GM21825 (cell line): ENCODE measurements at regions not wholly inside any gene's neighbourhood (a gene's known extent, or its start where the extent isn't known, plus 50 kb on each side); places are given as distances from the start of the nearest gene placed in this dataset.
"Not testable (repeated sequence)": the region's sequence is repeated elsewhere in the genome, so short reads cannot be mapped to it uniquely, and the experiment has no call there.

Experiments
- ATAC-seq: cut with Tn5 transposase; IDR thresholded peaks from one replicate; pipeline ENCODE4 v1.9.1; 2021; ENCODE audit warnings: mild to moderate bottlenecking, moderate library complexity; ENCODE audit not compliant: unreplicated experiment

DNA sequence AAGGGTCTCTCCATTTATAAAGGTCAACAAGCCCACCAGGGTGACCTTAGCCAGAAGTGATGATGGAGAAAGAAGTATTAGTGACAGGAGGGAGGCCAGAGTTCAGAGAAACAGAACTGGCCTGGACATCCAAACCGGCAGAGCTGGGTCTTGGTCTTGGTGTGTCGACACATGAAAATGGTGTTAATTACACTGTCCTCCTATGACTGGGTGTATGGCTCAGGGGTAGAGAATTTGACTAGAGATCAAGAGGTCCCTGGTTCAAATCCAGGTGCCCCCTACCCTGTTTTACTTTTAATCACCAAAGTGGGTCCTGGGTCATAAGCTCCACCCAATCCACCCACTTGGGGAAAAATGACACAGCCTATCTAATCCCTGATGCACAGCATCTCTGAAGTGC, 110.6 kb upstream of the ZNF746 start:
- no peak for ATAC-seq

DNA sequence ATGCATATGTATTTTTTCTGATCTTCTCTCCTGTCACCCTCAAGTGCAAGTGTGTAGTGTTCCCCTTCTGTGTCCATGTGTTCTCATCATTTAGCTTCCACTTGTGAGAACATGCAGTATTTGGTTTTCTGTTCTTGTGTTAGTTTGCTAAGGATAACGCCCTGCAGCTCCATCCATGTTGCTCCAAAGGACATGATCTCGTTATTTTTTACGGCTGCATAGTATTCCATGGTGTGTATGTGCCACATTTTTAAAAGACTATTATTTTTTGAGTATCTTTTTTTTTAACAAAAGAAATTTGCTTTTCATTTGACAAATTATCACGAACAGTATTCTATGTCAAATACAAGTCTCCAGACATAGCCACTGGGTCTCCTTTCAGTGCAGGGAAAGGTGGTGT, 110.1 kb upstream of the ZNF746 start:
- no peak for ATAC-seq

- no peak for ATAC-seq
Observed at GRCh38 chr7:149606826-149607225, 109.2 kb upstream of the ZNF746 start.

DNA sequence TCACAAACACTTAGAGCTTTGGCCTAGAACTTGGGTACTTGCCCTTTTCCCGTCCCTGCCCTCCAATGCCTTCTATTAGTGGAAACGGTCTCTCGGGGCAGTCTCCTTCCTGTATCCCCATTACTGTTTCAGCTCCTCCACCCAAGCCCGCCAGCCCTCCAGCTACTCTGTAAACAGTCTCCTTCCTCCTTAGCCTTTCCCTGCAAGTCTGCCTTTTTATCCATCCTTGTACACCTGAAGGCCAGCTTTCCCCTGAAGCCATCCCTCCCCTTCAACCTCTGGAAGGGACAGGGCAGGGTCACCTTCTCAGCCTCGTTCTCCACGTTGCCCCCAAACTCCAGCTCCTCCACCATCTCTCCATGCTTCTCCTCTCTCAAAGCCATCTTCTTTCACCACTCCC, 108.1 kb upstream of the ZNF746 start:
- ATAC-seq = no peak

DNA sequence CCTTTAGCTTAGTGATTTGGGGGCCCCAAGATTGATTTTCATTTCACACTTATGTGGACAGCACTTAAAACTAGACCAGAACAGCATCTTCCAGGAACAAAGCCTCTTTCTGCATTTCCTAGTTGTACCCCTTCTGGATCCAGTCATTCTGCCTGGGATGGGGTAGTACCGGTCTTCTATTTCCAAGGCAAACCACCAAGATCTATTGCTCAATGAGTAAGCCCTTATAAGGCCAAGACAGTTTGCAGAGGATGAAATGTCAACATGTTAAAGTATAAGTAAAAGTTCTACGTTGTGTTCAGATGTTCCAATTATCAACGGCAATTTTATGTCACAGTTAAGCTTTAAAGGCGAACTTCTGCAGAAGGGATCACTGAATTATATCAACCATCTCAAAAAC, 106.9 kb upstream of the ZNF746 start:
- ATAC-seq = no peak

- ATAC-seq = peak; percentile 94
Observed at GRCh38 chr7:149600669-149601330, 103.2 kb upstream of the ZNF746 start.

GRCh38 chr7:149599636-149600206, 102.1 kb upstream of the ZNF746 start:
- ATAC-seq = no peak

DNA sequence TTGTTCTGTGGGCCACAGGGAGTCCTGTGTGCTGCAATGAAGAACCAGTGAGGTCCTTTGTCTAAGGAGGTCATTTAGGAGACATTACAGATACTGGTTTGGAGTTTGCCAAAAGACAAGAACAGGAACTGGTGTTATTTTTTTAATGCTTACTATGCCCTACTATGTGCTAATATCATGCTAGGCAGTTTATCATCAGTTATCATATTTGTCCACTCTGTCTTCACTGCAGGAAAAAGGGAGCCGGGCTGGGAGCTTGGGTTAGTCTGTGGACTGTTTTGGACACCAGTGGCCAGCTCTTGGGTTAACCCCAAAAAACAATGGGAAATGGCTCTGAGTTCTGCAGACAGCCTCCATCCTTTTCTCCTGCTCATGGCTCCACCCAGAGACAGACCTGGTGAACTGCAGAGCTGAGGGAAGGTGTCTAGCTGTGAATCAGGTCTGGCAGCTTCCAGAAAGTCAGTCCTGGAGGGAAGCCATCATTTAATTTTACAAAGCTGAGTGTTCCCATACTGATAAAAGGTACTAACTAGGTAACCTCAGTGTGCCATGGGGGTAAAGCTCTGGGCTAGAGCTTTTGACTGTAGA, 101.2 kb upstream of the ZNF746 start:
- ATAC-seq = peak; percentile 37

GRCh38 chr7:149597789-149598188, 100.2 kb upstream of the ZNF746 start:
- not testable (repeated sequence) for ATAC-seq

GRCh38 chr7:149595541-149595940, 97.9 kb upstream of the ZNF746 start:
- ATAC-seq = no peak

DNA sequence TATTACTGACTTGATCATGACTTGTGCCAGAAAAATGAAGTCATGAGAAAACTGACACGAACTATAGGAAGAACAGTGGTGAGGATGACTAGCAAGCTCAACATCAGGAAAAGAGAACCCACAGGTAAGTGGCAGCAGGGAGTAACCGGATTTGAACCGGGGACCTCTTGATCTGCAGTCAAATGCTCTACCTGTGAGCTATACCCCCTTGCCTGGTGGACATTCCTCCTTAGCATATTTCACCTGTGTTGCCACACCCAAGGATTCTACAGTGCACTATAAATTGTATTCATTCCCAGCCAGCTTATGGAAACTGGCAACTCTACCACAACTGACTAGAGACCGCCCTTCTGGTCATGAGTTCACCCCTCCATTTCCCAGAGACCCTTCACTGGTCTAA, 97.5 kb upstream of the ZNF746 start:
- ATAC-seq = no peak

DNA sequence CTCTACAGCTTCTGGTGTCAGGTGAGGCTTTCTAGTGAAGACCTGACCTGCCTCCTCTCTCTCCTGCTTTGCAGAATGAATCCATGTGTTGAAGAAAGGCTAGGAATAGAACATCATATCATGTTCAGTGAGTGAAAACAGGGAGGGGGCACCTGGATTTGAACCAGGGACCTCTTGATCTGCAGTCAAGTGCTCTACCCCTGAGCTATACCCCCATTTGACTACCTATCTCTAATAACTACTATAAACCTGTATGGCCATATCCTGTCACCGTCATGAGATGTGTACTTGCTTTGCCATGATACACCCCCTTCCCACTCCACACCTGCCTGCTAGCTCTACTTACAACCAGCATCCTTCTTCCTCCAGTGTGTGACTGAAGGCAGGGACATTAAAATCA, 91.3 kb upstream of the ZNF746 start:
- ATAC-seq = no peak

- ATAC-seq = no peak
Observed at GRCh38 chr7:149586646-149587645, 89.3 kb upstream of the ZNF746 start.

DNA sequence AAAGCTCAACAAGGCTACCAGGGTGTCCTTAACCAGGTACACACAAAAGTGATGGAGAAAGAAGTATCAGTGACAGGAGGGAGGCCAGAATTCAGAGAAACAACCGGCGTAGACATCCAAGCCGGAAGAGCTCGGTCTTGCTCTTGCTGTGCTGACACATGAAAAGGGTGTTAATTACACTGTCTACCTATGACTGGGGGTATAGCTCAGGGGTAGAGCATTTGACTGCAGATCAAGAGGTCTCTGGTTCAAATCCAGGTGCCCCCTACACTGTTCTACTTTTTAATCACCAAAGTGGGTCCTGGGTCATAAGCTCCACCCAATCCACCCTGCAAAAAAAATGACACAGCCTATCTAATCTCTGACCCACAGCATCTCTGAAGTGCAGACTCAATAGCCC, 86.9 kb upstream of the ZNF746 start:
- no peak for ATAC-seq

DNA sequence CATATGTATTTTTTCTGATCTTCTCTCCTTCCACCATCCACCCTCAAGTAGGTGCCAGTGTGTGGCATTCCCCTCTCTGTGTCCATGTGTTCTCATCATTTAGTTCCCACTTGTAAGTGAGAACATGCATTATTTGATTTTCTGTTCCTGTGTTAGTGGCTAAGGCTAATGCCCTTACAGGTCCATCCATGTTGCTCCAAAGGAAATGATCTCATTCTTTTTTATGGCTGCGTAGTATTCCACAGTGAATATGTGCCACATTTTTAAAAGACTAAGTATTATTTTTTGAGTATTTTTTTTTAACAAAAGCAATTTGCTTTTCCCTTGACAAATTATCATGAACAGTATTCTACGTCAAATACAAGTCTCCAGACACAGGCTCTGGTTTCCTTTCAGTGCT, 86.4 kb upstream of the ZNF746 start:
- ATAC-seq = no peak

DNA sequence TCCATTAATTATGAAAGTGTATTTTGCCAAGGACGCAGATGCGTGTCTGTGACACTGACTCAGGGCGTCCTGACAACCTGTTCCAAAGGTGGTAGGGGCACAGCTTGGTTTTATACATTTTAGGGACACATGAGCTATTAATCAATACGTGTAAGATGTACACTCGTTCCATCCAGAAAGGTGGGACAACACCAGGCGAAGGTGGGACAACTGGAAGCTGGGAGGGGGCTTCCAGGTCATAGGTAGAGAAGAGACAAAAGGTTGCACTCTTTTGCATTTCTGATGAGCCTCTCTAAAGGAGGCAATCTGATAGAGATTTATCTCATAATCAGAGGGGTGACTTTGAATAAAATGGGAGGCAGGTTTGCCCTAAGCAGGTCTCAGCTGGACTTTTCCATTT, 82.7 kb upstream of the ZNF746 start:
- no peak for ATAC-seq

- not testable (repeated sequence) for ATAC-seq
Observed at GRCh38 chr7:149579365-149579764, 81.8 kb upstream of the ZNF746 start.

DNA sequence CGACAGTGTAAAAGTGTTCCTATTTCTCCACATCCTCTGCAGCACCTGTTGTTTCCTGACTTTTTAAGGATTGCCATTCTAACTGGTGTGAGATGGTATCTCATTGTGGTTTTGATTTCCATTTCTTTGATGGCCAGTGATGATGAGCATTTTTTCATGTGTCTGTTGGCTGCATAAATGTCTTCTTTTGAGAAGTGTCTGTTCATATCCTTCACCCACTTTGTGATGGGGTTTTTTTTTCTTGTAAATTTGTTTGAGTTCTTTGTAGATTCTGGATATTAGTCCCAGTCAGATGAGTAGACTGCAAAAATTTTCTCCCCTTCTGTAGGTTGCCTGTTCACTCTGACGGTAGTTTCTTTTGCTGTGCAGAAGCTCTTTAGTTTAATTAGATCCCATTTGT, 76.8 kb upstream of the ZNF746 start:
- not testable (repeated sequence) for ATAC-seq

GRCh38 chr7:149573519-149573918, 75.9 kb upstream of the ZNF746 start:
- ATAC-seq = no peak

GRCh38 chr7:149572920-149573319, 75.3 kb upstream of the ZNF746 start:
- not testable (repeated sequence) for ATAC-seq

GRCh38 chr7:149570784-149571183, 73.2 kb upstream of the ZNF746 start:
- ATAC-seq = no peak
